ENCODE measurements at regions not wholly inside any gene's neighbourhood (a gene's known extent, or its start where the extent isn't known, plus 50 kb on each side); places are given as distances from the start of the nearest gene placed in this dataset.

DNA sequence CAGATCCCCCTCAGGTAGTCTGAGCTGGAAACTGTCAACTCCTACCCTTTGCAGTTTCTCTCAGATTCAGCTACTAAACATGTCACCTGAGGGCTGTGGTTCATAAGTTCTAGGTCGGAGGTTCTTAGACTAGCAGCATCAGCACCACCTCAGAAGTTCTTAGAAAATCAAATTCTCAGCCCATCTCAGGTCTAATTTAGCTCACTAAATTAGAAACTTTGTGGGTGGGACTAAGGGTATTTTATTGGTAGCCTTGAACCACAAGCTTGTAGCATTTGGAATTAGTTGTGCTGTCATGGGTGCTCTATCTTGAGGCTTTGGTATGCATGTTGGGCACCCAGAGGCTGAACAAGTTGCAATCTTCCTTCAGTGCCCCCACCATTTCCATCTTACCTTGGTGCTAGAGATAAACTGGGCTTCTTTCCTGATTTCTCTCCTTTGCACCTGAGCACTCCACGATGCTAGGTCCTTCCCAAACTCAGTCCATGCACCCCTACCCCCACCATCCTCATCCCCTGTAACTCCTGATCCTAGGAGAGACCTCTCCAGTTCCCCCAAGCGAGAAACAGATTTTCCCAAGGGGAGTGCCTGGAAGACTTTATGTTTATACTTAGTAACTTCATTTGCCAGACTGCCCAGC, 54.2 kb downstream of the S1PR1 start:
- intact Hi-C loops (cut with DNase I; ENCODE audit: low total_unique reads) = no loop called here
- Histone ChIP-seq H3K36me3 (no peaks in the 10 kb centered on the region), H3K27me3 (no peaks in the 10 kb centered on the region), H3K9me3 (no peaks in the 10 kb centered on the region), H3K4me3 (no peak overlapping the region), H3K4me1 (peaks cover 0 to 11% (median 0%) of the 10 kb centered on the region in 4 donors), H3K27ac (no peak overlapping the region)
- TF ChIP-seq EP300 (IDR thresholded peaks at IDR 0.05; ENCODE audit: low read depth) (no peak), POLR2A (IDR thresholded peaks at IDR 0.05) (no peak), POLR2AphosphoS5 (IDR thresholded peaks at IDR 0.05) (no peak), CTCF (IDR thresholded peaks at IDR 0.05) (no peak)
- 58 to 60% methylated on average over 1 to 3 of the region's 3 CpGs for WGBS, 2 donors (ENCODE audit: low coverage in 1 of 2)
- no peak for DNase-seq
- in situ Hi-C loops (cut with MboI; ENCODE audit: low pct_ligation_motif_present in 1 of 4, low pct_unique_long_range_greater_than_20kb in 1 of 4, low sequenced_read_pairs in 3 of 4) = loop anchor here in 2 of 4 donors (5.0 to 25.0 kb wide), 2 partner anchors 369 to 379 kb away; no protein-coding TSS in a partner anchor

GRCh38 chr1:101291562-101292380, 55.0 kb downstream of the S1PR1 start:
- H3K9me3 ChIP-seq = no peaks in the 10 kb centered on the region
- TF ChIP-seq CTCF (IDR thresholded peaks at IDR 0.05) = no peak
- TF ChIP-seq POLR2AphosphoS5 (IDR thresholded peaks at IDR 0.05) = no peak
- no peak for TF ChIP-seq EP300 (IDR thresholded peaks at IDR 0.05; ENCODE audit: low read depth)
- no peak for TF ChIP-seq POLR2A (IDR thresholded peaks at IDR 0.05)
- H3K36me3 ChIP-seq = no peaks in the 10 kb centered on the region
- in situ Hi-C loops (cut with MboI; ENCODE audit: low pct_ligation_motif_present in 1 of 4, low pct_unique_long_range_greater_than_20kb in 1 of 4, low sequenced_read_pairs in 3 of 4) = loop anchor here in 2 of 4 donors (5.0 to 25.0 kb wide), 2 partner anchors 369 to 379 kb away; no protein-coding TSS in a partner anchor
- H3K4me1 ChIP-seq = peaks cover 0 to 11% (median 0%) of the 10 kb centered on the region in 4 donors
- 47 to 50% methylated on average over 4 of the region's 4 CpGs for WGBS, 2 donors (ENCODE audit: low coverage in 1 of 2)
- no peak overlapping the region for H3K4me3 ChIP-seq
- H3K27me3 ChIP-seq = no peaks in the 10 kb centered on the region
- intact Hi-C loops (cut with DNase I; ENCODE audit: low total_unique reads) = no loop called here
- no peak for DNase-seq
- H3K27ac ChIP-seq = no peak overlapping the region

- WGBS, 2 donors (ENCODE audit: low coverage in 1 of 2) = 82 to 95% methylated on average over 2 to 4 of the region's 4 CpGs
Measured at GRCh38 chr1:101293461-101294051, 56.7 kb downstream of the S1PR1 start.

More at GRCh38 chr1:101293461-101294051, 56.7 kb downstream of the S1PR1 start:
- H3K27me3 ChIP-seq = no peaks in the 10 kb centered on the region
- in situ Hi-C loops (cut with MboI; ENCODE audit: low pct_ligation_motif_present in 1 of 4, low pct_unique_long_range_greater_than_20kb in 1 of 4, low sequenced_read_pairs in 3 of 4) = loop anchor here in 2 of 4 donors (5.0 to 25.0 kb wide), 2 partner anchors 371 to 381 kb away; no protein-coding TSS in a partner anchor
- H3K4me1 ChIP-seq = peaks cover 0 to 10% (median 0%) of the 10 kb centered on the region in 4 donors
- TF ChIP-seq EP300 (IDR thresholded peaks at IDR 0.05; ENCODE audit: low read depth) = no peak
- TF ChIP-seq CTCF (IDR thresholded peaks at IDR 0.05) = no peak
- TF ChIP-seq POLR2A (IDR thresholded peaks at IDR 0.05) = no peak
- no peak for TF ChIP-seq POLR2AphosphoS5 (IDR thresholded peaks at IDR 0.05)
- no peaks in the 10 kb centered on the region for H3K9me3 ChIP-seq
- no peak overlapping the region for H3K27ac ChIP-seq
- no peak overlapping the region for H3K4me3 ChIP-seq
- DNase-seq = no peak
- H3K36me3 ChIP-seq = no peaks in the 10 kb centered on the region
- intact Hi-C loops (cut with DNase I; ENCODE audit: low total_unique reads) = no loop called here
